ENCODE measurements at regions not wholly inside any gene's neighbourhood (a gene's known extent, or its start where the extent isn't known, plus 50 kb on each side); places are given as distances from the start of the nearest gene placed in this dataset.

GRCh38 chr11:69934861-69935494 is 115.8 kb upstream of the FGF3 start:
- Histone ChIP-seq H3K4me1 (replicated peaks in 1 of 4; ENCODE audit: control insufficient read depth in 3 of 4, insufficient read depth in 4 of 4, low read length in 3 of 4) (peaks cover 4 to 13% (median 7%) of the 10 kb centered on the region in 4 experiments), H3K4me3 (ENCODE audit: extremely low read depth in 1 of 4, insufficient read depth in 2 of 4, low read depth in 3 of 4, low read length in 4 of 4) (no peak overlapping the region), H3K14ac (ENCODE audit: insufficient read length) (no peak overlapping the region), H4K8ac (ENCODE audit: extremely low read depth, insufficient read depth, low read length) (no peak overlapping the region), H3K23me2 (ENCODE audit: low read depth, low read length) (no peaks in the 10 kb centered on the region), H3K9me3 (ENCODE audit: insufficient read depth in 2 of 2, low read depth in 1 of 2, low read length in 1 of 2) (no peaks in the 10 kb centered on the region), H3K79me2 (ENCODE audit: control insufficient read depth in 1 of 2, insufficient read depth in 2 of 2, low read length in 2 of 2) (no peaks in the 10 kb centered on the region), H2BK12ac (ENCODE audit: low read depth, low read length) (no peak overlapping the region), H3K36me3 (ENCODE audit: control insufficient read depth in 2 of 4, insufficient read depth in 4 of 4, low read length in 3 of 4) (no peaks in the 10 kb centered on the region), H3K4ac (replicated peaks; ENCODE audit: insufficient read length, low read depth, low read length) (no peak overlapping the region), H2BK15ac (ENCODE audit: low read length) (no peak overlapping the region), H3K9ac (replicated peaks in 1 of 4; ENCODE audit: extremely low read depth in 1 of 4, low read depth in 3 of 4, low read length in 3 of 4) (no peak overlapping the region), H3K4me2 (ENCODE audit: insufficient read depth in 1 of 2, low read depth in 2 of 2, low read length in 2 of 2) (no peak overlapping the region), H3K27ac (ENCODE audit: low read depth, low read length) (no peak overlapping the region), H2BK5ac (ENCODE audit: low read depth, low read length) (no peak overlapping the region), H3K18ac (ENCODE audit: extremely low read depth, low read length) (no peak overlapping the region), H4K5ac (ENCODE audit: insufficient read length, low read depth, low read length) (no peak overlapping the region), H4K20me1 (replicated peaks in 1 of 2; ENCODE audit: control insufficient read depth in 1 of 2, insufficient read depth in 2 of 2, low read length in 2 of 2) (no peaks in the 10 kb centered on the region), H4K91ac (replicated peaks; ENCODE audit: insufficient read length, low read length) (no peak overlapping the region), H3K23ac (ENCODE audit: insufficient read length) (no peak overlapping the region), H2AFZ (ENCODE audit: low read length) (no peak overlapping the region), H3K79me1 (ENCODE audit: low read depth, low read length) (peaks cover 2% of the 10 kb centered on the region; the same call in 1 of the 2 replicates), H2AK5ac (ENCODE audit: low read depth, low read length) (no peak overlapping the region), H2BK20ac (ENCODE audit: low read length) (0 out of 2 replicates have a peak overlapping the region, but pooled peaks have one; percentile 61), H2BK120ac (replicated peaks; ENCODE audit: low read depth, low read length) (no peak overlapping the region), H3K56ac (replicated peaks; ENCODE audit: insufficient read length, low read depth, low read length) (no peak overlapping the region), H3K27me3 (replicated peaks in 1 of 4; ENCODE audit: control insufficient read depth in 3 of 4, extremely low read depth in 1 of 4, insufficient read depth in 3 of 4, low read length in 3 of 4) (peaks cover 0 to 9% (median 2%) of the 10 kb centered on the region in 4 experiments; a peak in 2 of 7 replicates)
- POLR2A ChIA-PET (ENCODE audit: partially characterized antibody), result no interaction called here
- DNase-seq (ENCODE audit: low read depth in 1 of 2, low spot score in 2 of 2), result peak in 1 of 2 experiments; percentile 68
- CTCF ChIA-PET (ENCODE audit: partially characterized antibody), result interaction anchor here (0.8 to 1.7 kb wide), 9 partner anchors 8 to 44 kb away, joined by 3 to 7 read pairs (median 4); no protein-coding TSS in a partner anchor
- WGBS, 2 experiments (ENCODE audit: extremely low coverage in 1 of 2, insufficient coverage in 1 of 2, insufficient read length in 1 of 2, insufficient replicate concordance in 2 of 2, low coverage in 1 of 2, low lambda C conversion rate in 2 of 2, missing lambda C conversion rate in 1 of 2), result 79% methylated on average over 13 of the region's 13 CpGs; no CpG with 5 or more reads in 1 of the 2 experiments
- FAIRE-seq, result no peak
- TF ChIP-seq CEBPB (IDR thresholded peaks at IDR 0.05; ENCODE audit: low read depth, low read length) (no peak), NANOG (IDR thresholded peaks at IDR 0.05; ENCODE audit: insufficient read depth, low read depth, low read length, poor library complexity, severe bottlenecking) (peak; percentile 45), TCF12 (IDR thresholded peaks at IDR 0.05; ENCODE audit: low read depth, low read length) (peak; percentile 65; the same call in 1 of the 2 replicates), JUND (IDR thresholded peaks at IDR 0.05; ENCODE audit: low read length) (0 out of 2 replicates have a peak, but pooled peaks have one; percentile 31)
